ENCODE measurements at regions not wholly inside any gene's neighbourhood (a gene's known extent, or its start where the extent isn't known, plus 50 kb on each side); places are given as distances from the start of the nearest gene placed in this dataset.

- TF ChIP-seq Cebpa-rat (IDR thresholded peaks at IDR 0.05): no peak
- peaks cover 0 to 27% (median 10%) of the 10 kb centered on the region in 10 experiments; a peak in 10 of 20 replicates for H3K4me1 ChIP-seq
- no peaks in the 10 kb centered on the region for H3K36me3 ChIP-seq
- no peaks in the 10 kb centered on the region for H3K27me3 ChIP-seq
- no peak overlapping the region for H3K4me2 ChIP-seq
- H3K9me3 ChIP-seq (replicated peaks in 1 of 11): no peaks in the 10 kb centered on the region
- no peak overlapping the region for H3K4me3 ChIP-seq
- no peak overlapping the region for H3K9ac ChIP-seq
- H3K27ac ChIP-seq: no peak overlapping the region
- no peaks in the 10 kb centered on the region for H4K20me1 ChIP-seq
Measured at GRCh38 chr2:220552790-220553535, 925.5 kb downstream of the SLC4A3 start.

GRCh38 chr2:220555961-220556630 lies 928.7 kb downstream of the SLC4A3 start:
- H3K27me3 ChIP-seq: no peaks in the 10 kb centered on the region
- no peaks in the 10 kb centered on the region for H3K9me3 ChIP-seq (replicated peaks in 1 of 11)
- peak overlapping the region in 5 of 11 experiments; percentile 53 to 66 (median 57); a peak in 9 of 22 replicates for H3K4me2 ChIP-seq
- H3K4me3 ChIP-seq: no peak overlapping the region
- H4K20me1 ChIP-seq: no peaks in the 10 kb centered on the region
- no peak overlapping the region for H3K9ac ChIP-seq
- H3K4me1 ChIP-seq: peaks cover 0 to 27% (median 10%) of the 10 kb centered on the region in 10 experiments; a peak in 10 of 20 replicates
- no peaks in the 10 kb centered on the region for H3K36me3 ChIP-seq
- H3K27ac ChIP-seq: peak overlapping the region in 2 of 11 experiments; percentile 32 to 47; a peak in 5 of 22 replicates
- no peak for TF ChIP-seq Cebpa-rat (IDR thresholded peaks at IDR 0.05)

GRCh38 chr2:220556658-220557057 lies 929.2 kb downstream of the SLC4A3 start:
- H3K4me1 ChIP-seq: peaks cover 0 to 27% (median 10%) of the 10 kb centered on the region in 10 experiments; a peak in 10 of 20 replicates
- no peaks in the 10 kb centered on the region for H3K27me3 ChIP-seq
- peak overlapping the region in 2 of 11 experiments; percentile 32 to 47; a peak in 6 of 22 replicates for H3K27ac ChIP-seq
- H3K36me3 ChIP-seq: no peaks in the 10 kb centered on the region
- H3K9ac ChIP-seq: no peak overlapping the region
- TF ChIP-seq Cebpa-rat (IDR thresholded peaks at IDR 0.05): no peak
- H3K4me2 ChIP-seq: peak overlapping the region in 5 of 11 experiments; percentile 53 to 66 (median 57); a peak in 11 of 22 replicates
- no peaks in the 10 kb centered on the region for H4K20me1 ChIP-seq
- H3K9me3 ChIP-seq (replicated peaks in 1 of 11): no peaks in the 10 kb centered on the region
- no peak overlapping the region for H3K4me3 ChIP-seq

- H3K9ac ChIP-seq: no peak overlapping the region
- no peaks in the 10 kb centered on the region for H3K9me3 ChIP-seq (replicated peaks in 1 of 11)
- no peak overlapping the region for H3K27ac ChIP-seq
- peaks cover 0 to 26% (median 10%) of the 10 kb centered on the region in 10 experiments; a peak in 10 of 20 replicates for H3K4me1 ChIP-seq
- no peaks in the 10 kb centered on the region for H3K36me3 ChIP-seq
- H4K20me1 ChIP-seq: no peaks in the 10 kb centered on the region
- no peaks in the 10 kb centered on the region for H3K27me3 ChIP-seq
- H3K4me3 ChIP-seq: no peak overlapping the region
- no peak overlapping the region for H3K4me2 ChIP-seq
- TF ChIP-seq Cebpa-rat (IDR thresholded peaks at IDR 0.05): no peak
Measured at GRCh38 chr2:220560192-220560591, 932.8 kb downstream of the SLC4A3 start.

GRCh38 chr2:220562375-220563140 lies 935.1 kb downstream of the SLC4A3 start:
- no peak for TF ChIP-seq Cebpa-rat (IDR thresholded peaks at IDR 0.05)
- H3K27me3 ChIP-seq: no peaks in the 10 kb centered on the region
- H3K27ac ChIP-seq: no peak overlapping the region
- no peaks in the 10 kb centered on the region for H3K36me3 ChIP-seq
- no peak overlapping the region for H3K9ac ChIP-seq
- H4K20me1 ChIP-seq: no peaks in the 10 kb centered on the region
- H3K4me3 ChIP-seq: no peak overlapping the region
- no peak overlapping the region for H3K4me2 ChIP-seq
- no peaks in the 10 kb centered on the region for H3K9me3 ChIP-seq (replicated peaks in 1 of 11)
- peaks cover 0 to 2% (median 0%) of the 10 kb centered on the region in 10 experiments; a peak in 4 of 20 replicates for H3K4me1 ChIP-seq

- Histone ChIP-seq H3K9me3 (replicated peaks in 1 of 11) (no peaks in the 10 kb centered on the region), H3K36me3 (no peaks in the 10 kb centered on the region), H3K27me3 (no peaks in the 10 kb centered on the region), H3K4me2 (no peak overlapping the region), H3K4me3 (no peak overlapping the region), H3K4me1 (no peaks in the 10 kb centered on the region), H3K9ac (no peak overlapping the region), H4K20me1 (no peaks in the 10 kb centered on the region), H3K27ac (no peak overlapping the region)
- no peak for TF ChIP-seq Cebpa-rat (IDR thresholded peaks at IDR 0.05)
Measured at GRCh38 chr2:220568296-220568695, 940.9 kb downstream of the SLC4A3 start.

- TF ChIP-seq Cebpa-rat (IDR thresholded peaks at IDR 0.05): no peak
- Histone ChIP-seq H3K9ac (no peak overlapping the region), H4K20me1 (no peaks in the 10 kb centered on the region)
Measured at GRCh38 chr2:220569112-220569897, 941.9 kb downstream of the SLC4A3 start.

GRCh38 chr2:220572385-220572784 lies 945.0 kb downstream of the SLC4A3 start:
- Histone ChIP-seq H3K4me1 (no peaks in the 10 kb centered on the region; a peak in 1 of 20 replicates), H3K27ac (no peak overlapping the region), H3K4me3 (no peak overlapping the region), H3K27me3 (no peaks in the 10 kb centered on the region), H4K20me1 (no peaks in the 10 kb centered on the region), H3K9ac (no peak overlapping the region), H3K36me3 (no peaks in the 10 kb centered on the region), H3K4me2 (no peak overlapping the region), H3K9me3 (replicated peaks in 1 of 11) (peaks cover 0 to 11% (median 0%) of the 10 kb centered on the region in 11 experiments; a peak in 2 of 22 replicates)
- no peak for TF ChIP-seq Cebpa-rat (IDR thresholded peaks at IDR 0.05)

More at GRCh38 chr2:220569112-220569897, 941.9 kb downstream of the SLC4A3 start:
- no peaks in the 10 kb centered on the region; a peak in 1 of 20 replicates for H3K4me1 ChIP-seq
- no peaks in the 10 kb centered on the region for H3K36me3 ChIP-seq
- no peaks in the 10 kb centered on the region for H3K27me3 ChIP-seq
- H3K4me2 ChIP-seq: no peak overlapping the region
- no peak overlapping the region for H3K27ac ChIP-seq
- H3K9me3 ChIP-seq (replicated peaks in 1 of 11): peaks cover 0 to 7% (median 0%) of the 10 kb centered on the region in 11 experiments; a peak in 2 of 22 replicates
- no peak overlapping the region for H3K4me3 ChIP-seq
